Right atrium auricular region (tissue), 2 donors: ENCODE measurements at regions not wholly inside any gene's neighbourhood (a gene's known extent, or its start where the extent isn't known, plus 50 kb on each side); places are given as distances from the start of the nearest gene placed in this dataset.

ENCODE experiments used
- DNase-seq: peaks from one replicate; pipeline ENCODE4 v3.0.0-alpha.2; 2019; ENCODE audit warnings: low spot score
- H3K27ac ChIP-seq, 2 donors: fragments of 200-600 bp; sonication (generic); 1 replicate in 1 of 2; 2 replicates in 1 of 2; pipeline ENCODE4 v1.5.1; 2016 to 2019
- H3K27me3 ChIP-seq, 2 donors: fragments of 200-600 bp; sonication (generic); one replicate each; pipeline versions ENCODE4 v1.5.1 to v1.6.0; 2017 to 2019
- H3K36me3 ChIP-seq: fragments of 200-600 bp; sonication (generic); one replicate; pipeline ENCODE4 v1.5.1; 2016
- H3K4me1 ChIP-seq, 2 donors: fragments of 200-600 bp; sonication (generic); one replicate each; pipeline versions ENCODE4 v1.5.1 to v1.6.0; 2017 to 2019
- H3K4me3 ChIP-seq, 2 donors: fragments of 200-600 bp; sonication (generic); 1 replicate in 1 of 2; 2 replicates in 1 of 2; pipeline ENCODE4 v1.5.1; 2017 to 2019; ENCODE audit warnings: mild to moderate bottlenecking in 1 of 2, moderate library complexity in 1 of 2
- H3K9me3 ChIP-seq, 2 donors: fragments of 200-600 bp; sonication (generic); one replicate each; pipeline ENCODE4 v1.5.1; 2019
- TF ChIP-seq, protein P1 (sequence below), 2 donors: fragments of 200-600 bp; sonication (generic); IDR thresholded peaks; one replicate each; pipeline ENCODE4 v1.5.1; 2019; ENCODE audit warnings: antibody characterized with exemption in 2 of 2

DNA sequence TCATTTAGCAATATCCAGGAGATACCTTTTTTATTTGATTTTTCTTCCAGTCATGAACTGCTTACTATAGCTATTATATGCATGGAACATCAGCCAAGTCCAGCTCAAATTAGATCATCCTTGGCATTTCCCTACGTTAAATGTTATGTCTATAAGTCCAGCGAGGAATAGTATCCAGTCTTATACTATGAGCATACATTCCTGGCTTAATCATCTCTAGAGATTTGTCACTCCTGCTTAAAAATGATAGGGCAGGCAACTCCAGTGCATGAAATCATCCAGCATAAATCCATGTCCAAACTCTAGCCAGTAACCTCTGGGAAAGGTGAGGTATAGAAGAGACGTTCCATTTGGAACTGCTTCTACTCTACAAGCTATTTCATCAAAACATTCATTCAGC is 126.7 kb upstream of the VCX2 start:
- DNase-seq, result no peak
- Histone ChIP-seq H3K36me3 (no peaks in the 10 kb centered on the region), H3K27me3 (no peaks in the 10 kb centered on the region), H3K4me3 (no peak overlapping the region), H3K27ac (no peak overlapping the region), H3K4me1 (no peaks in the 10 kb centered on the region), H3K9me3 (no peaks in the 10 kb centered on the region)
- TF ChIP-seq, protein P1, sequence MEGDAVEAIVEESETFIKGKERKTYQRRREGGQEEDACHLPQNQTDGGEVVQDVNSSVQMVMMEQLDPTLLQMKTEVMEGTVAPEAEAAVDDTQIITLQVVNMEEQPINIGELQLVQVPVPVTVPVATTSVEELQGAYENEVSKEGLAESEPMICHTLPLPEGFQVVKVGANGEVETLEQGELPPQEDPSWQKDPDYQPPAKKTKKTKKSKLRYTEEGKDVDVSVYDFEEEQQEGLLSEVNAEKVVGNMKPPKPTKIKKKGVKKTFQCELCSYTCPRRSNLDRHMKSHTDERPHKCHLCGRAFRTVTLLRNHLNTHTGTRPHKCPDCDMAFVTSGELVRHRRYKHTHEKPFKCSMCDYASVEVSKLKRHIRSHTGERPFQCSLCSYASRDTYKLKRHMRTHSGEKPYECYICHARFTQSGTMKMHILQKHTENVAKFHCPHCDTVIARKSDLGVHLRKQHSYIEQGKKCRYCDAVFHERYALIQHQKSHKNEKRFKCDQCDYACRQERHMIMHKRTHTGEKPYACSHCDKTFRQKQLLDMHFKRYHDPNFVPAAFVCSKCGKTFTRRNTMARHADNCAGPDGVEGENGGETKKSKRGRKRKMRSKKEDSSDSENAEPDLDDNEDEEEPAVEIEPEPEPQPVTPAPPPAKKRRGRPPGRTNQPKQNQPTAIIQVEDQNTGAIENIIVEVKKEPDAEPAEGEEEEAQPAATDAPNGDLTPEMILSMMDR (IDR thresholded peaks at IDR 0.05), result no peak

DNA sequence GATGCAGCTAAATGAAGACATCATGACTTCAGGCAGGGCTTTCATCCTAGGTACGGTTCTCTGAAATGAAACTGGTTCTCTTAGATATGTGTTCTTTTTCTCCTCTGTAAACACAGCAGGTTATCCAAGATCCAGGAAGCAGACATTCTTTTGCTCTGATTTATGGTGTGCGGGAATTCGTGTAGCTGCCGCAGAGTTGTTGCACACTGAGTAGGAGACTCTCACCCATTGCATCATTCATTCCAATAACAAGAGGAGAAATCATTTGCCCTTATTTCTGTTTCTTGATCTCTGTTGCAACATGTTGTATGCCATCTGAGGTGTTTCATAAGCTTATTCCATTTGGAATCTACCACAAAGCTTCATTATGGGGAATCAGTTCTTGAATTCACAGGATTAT is 133.6 kb upstream of the VCX2 start:
- H3K4me1 ChIP-seq, result no peaks in the 10 kb centered on the region
- no peak overlapping the region for H3K27ac ChIP-seq
- no peaks in the 10 kb centered on the region for H3K9me3 ChIP-seq
- no peak for DNase-seq
- TF ChIP-seq, protein P1 (IDR thresholded peaks at IDR 0.05), result no peak
- no peak overlapping the region for H3K4me3 ChIP-seq
- no peaks in the 10 kb centered on the region for H3K36me3 ChIP-seq
- no peaks in the 10 kb centered on the region for H3K27me3 ChIP-seq

GRCh38 chrX:8305350-8305749 is 134.3 kb upstream of the VCX2 start:
- no peaks in the 10 kb centered on the region for H3K9me3 ChIP-seq
- no peak overlapping the region for H3K4me3 ChIP-seq
- H3K4me1 ChIP-seq, result no peaks in the 10 kb centered on the region
- no peaks in the 10 kb centered on the region for H3K36me3 ChIP-seq
- TF ChIP-seq, protein P1 (IDR thresholded peaks at IDR 0.05), result no peak
- H3K27ac ChIP-seq, result no peak overlapping the region
- no peaks in the 10 kb centered on the region for H3K27me3 ChIP-seq
- DNase-seq, result no peak

GRCh38 chrX:8306291-8306925 is 135.3 kb upstream of the VCX2 start:
- Histone ChIP-seq H3K4me3 (no peak overlapping the region), H3K36me3 (no peaks in the 10 kb centered on the region), H3K27ac (no peak overlapping the region), H3K4me1 (no peaks in the 10 kb centered on the region), H3K27me3 (no peaks in the 10 kb centered on the region), H3K9me3 (no peaks in the 10 kb centered on the region)
- TF ChIP-seq, protein P1 (IDR thresholded peaks at IDR 0.05), result no peak
- DNase-seq, result no peak

DNA sequence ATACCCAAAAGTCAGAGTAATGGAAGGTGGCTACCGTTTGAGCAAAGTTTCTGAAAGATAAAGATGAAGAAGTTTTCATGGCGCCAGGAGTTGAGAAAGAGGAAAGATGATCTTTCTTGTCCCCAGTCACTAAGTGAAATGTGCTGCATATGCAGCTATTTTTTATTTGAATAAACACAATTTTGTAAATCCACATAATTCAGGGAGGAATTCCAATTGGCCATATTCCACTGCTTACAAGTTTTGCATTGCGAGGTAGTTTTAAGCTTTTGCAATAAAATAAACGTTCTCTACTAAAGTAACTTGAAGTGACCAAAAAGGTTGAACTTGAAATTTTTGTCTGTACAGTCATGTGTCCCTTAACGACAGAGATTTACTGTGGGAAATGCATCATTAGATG is 139.3 kb upstream of the VCX2 start:
- no peaks in the 10 kb centered on the region for H3K4me1 ChIP-seq
- TF ChIP-seq, protein P1 (IDR thresholded peaks at IDR 0.05), result no peak
- no peaks in the 10 kb centered on the region for H3K9me3 ChIP-seq
- H3K27ac ChIP-seq, result no peak overlapping the region
- no peaks in the 10 kb centered on the region for H3K36me3 ChIP-seq
- DNase-seq, result no peak
- H3K27me3 ChIP-seq, result no peaks in the 10 kb centered on the region
- no peak overlapping the region for H3K4me3 ChIP-seq

- TF ChIP-seq, protein P1 (IDR thresholded peaks at IDR 0.05), result no peak
- H3K9me3 ChIP-seq, result no peaks in the 10 kb centered on the region
- no peak for DNase-seq
- H3K27ac ChIP-seq, result no peak overlapping the region
- no peaks in the 10 kb centered on the region for H3K27me3 ChIP-seq
- H3K4me3 ChIP-seq, result no peak overlapping the region
- no peaks in the 10 kb centered on the region for H3K36me3 ChIP-seq
- no peaks in the 10 kb centered on the region for H3K4me1 ChIP-seq
Observed at GRCh38 chrX:8313844-8314243, 142.8 kb upstream of the VCX2 start.
